Thymus (tissue), 11 donors: ENCODE measurements at regions not wholly inside any gene's neighbourhood (a gene's known extent, or its start where the extent isn't known, plus 50 kb on each side); places are given as distances from the start of the nearest gene placed in this dataset.

Source experiments
- DNase-seq, 9 donors: peaks; one replicate each; pipeline ENCODE4 v3.0.0-alpha.2; 2013; ENCODE audit warnings: low spot score in 9 of 9, low read depth in 6 of 9, missing footprints in 1 of 9
- H3K27ac ChIP-seq, 2 donors: one replicate each; pipeline ENCODE4 v1.5.1; 2013; ENCODE audit warnings: control low read depth in 1 of 2, low read depth in 1 of 2, low read length in 1 of 2, mild to moderate bottlenecking in 1 of 2, moderate library complexity in 1 of 2
- H3K27me3 ChIP-seq, 2 donors: one replicate each; pipeline ENCODE4 v1.5.1; 2013; ENCODE audit warnings: low read length in 1 of 2; ENCODE audit not compliant: control insufficient read depth in 2 of 2, insufficient read depth in 1 of 2
- H3K36me3 ChIP-seq, 2 donors: one replicate each; pipeline ENCODE4 v1.5.1; 2013; ENCODE audit warnings: low read length in 1 of 2, mild to moderate bottlenecking in 1 of 2, moderate library complexity in 1 of 2; ENCODE audit not compliant: control insufficient read depth in 2 of 2, insufficient read depth in 2 of 2
- H3K4me1 ChIP-seq, 2 donors: one replicate each; pipeline ENCODE4 v1.5.1; 2013; ENCODE audit warnings: low read length in 2 of 2; ENCODE audit not compliant: control insufficient read depth in 2 of 2, insufficient read depth in 2 of 2
- H3K4me3 ChIP-seq, 2 donors: one replicate each; pipeline ENCODE4 v1.5.1; 2013; ENCODE audit warnings: low read length in 2 of 2, control low read depth in 1 of 2, mild to moderate bottlenecking in 1 of 2
- H3K9me3 ChIP-seq, 2 donors: one replicate each; pipeline ENCODE4 v1.5.1; 2013; ENCODE audit warnings: low read length in 1 of 2, mild to moderate bottlenecking in 1 of 2; ENCODE audit not compliant: control insufficient read depth in 2 of 2, insufficient read depth in 1 of 2
- WGBS: extraction: QIAGEN DNeasy Blood & Tissue Kit; methylation state at CpG from one replicate; pipeline ENCODE4 v1.1.7; 2013; 5-methylcytosine and 5-hydroxymethylcytosine counted together
- donor health status: healthy.

DNA sequence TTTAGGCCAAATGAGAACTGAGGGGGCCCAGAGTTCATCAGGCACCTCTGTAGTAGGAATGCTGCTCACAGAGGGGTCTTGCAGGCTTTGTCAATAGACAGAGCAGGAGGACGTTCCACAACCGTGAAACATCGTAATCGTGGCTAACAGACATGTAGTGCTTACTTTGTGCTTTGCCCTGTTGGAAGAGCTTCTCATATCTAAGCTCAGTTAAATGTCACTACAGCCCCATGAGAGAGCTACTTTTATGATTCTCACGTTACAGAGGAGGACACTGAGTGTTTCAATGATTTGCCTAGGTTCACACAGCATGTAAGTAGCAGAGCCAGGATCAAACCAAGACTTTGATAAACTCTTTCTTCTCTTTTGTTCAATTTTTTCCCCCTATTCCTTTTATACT is 136.6 kb downstream of the MYCN start:
- no peak overlapping the region for H3K4me3 ChIP-seq
- no peak for DNase-seq
- no peak overlapping the region for H3K27ac ChIP-seq
- no peaks in the 10 kb centered on the region for H3K9me3 ChIP-seq
- WGBS: 95% methylated on average over 5 of the region's 5 CpGs
- no peaks in the 10 kb centered on the region for H3K4me1 ChIP-seq
- H3K27me3 ChIP-seq: no peaks in the 10 kb centered on the region
- no peaks in the 10 kb centered on the region for H3K36me3 ChIP-seq

DNA sequence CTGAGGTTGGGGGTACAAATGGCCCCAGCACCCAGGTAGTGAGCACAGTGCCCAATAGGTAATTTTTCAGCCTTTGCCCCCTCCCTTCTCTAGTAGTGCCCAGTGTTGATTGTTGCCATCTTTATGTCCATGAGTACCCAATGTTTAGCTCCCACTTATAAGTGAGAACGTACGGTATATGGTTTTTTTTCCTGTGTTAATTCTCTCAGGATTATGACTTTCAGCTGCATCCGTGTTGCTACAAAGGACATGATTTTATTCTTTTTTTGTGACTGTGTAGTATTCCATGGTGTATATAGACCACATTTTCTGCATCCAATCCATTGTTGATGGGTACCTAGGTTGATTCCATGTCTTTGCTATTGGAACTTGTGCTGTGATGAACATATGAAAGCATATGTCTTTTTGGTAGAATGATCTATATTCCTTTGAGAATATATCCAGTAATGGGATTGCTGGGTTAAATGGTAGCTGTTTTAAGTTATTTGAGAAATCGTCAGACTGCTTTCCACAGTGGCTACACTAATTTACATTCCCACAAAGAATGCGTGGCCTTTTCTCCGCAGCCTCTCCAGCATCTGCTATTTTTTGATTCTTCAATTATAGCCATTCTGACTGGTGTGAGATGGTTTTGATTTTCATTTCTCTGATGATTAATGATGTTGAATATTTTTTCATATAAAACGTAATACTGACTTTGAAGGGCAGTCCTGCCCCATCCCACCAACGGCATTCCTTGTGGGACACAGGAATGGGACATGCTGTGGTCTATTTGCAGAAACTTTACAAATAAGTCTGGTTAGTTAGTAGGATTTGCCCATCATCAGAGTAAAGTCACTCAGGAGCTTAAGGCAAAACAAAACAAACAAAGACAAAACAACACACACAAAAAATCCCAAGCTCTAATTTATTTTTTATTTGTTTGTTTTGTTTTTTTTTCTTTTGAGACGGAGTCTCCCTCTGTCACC is 135.0 kb downstream of the MYCN start:
- WGBS: 91% methylated on average over 9 of the region's 9 CpGs
- no peak overlapping the region for H3K27ac ChIP-seq
- H3K4me1 ChIP-seq: no peaks in the 10 kb centered on the region
- no peaks in the 10 kb centered on the region for H3K27me3 ChIP-seq
- DNase-seq: no peak
- no peaks in the 10 kb centered on the region for H3K36me3 ChIP-seq
- H3K9me3 ChIP-seq: no peaks in the 10 kb centered on the region
- no peak overlapping the region for H3K4me3 ChIP-seq

DNA sequence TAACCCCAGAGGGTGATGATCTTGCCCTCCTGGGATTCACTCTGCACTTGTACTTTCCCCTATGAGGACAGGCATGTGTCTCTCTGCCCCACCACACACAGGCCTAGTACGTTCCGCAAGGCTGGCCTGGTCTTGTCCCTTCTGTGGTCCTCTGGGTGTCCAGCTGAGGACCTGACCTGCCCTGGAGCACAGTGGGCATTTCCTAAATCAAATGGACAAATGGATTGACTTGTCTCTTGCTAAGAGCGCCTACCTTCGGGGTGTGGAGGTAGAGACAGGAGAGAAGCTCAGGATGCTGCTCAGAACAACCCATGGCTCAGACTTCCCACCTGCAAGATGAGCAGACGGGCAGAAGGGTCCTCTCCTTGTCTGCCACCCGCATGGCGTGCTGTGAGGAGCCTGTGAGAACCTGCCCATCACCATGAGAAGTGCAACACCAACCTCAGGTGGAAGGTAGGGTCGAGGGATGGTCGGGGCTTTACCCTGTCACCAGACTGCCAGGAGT is 133.6 kb downstream of the MYCN start:
- 96% methylated on average over 9 of the region's 9 CpGs for WGBS
- H3K36me3 ChIP-seq: no peaks in the 10 kb centered on the region
- H3K9me3 ChIP-seq: no peaks in the 10 kb centered on the region
- no peak for DNase-seq
- no peak overlapping the region for H3K27ac ChIP-seq
- no peaks in the 10 kb centered on the region for H3K4me1 ChIP-seq
- no peak overlapping the region for H3K4me3 ChIP-seq
- no peaks in the 10 kb centered on the region for H3K27me3 ChIP-seq

- H3K9me3 ChIP-seq: no peaks in the 10 kb centered on the region
- no peak overlapping the region for H3K4me3 ChIP-seq
- H3K36me3 ChIP-seq: no peaks in the 10 kb centered on the region
- no peak overlapping the region for H3K27ac ChIP-seq
- DNase-seq: no peak
- H3K4me1 ChIP-seq: no peaks in the 10 kb centered on the region
- no peaks in the 10 kb centered on the region for H3K27me3 ChIP-seq
- 95% methylated on average over 4 of the region's 4 CpGs for WGBS
These were observed 133.1 kb downstream of the MYCN start for GRCh38 chr2:16073471-16073870.

- Histone ChIP-seq H3K27me3 (no peaks in the 10 kb centered on the region), H3K36me3 (no peaks in the 10 kb centered on the region), H3K4me1 (no peaks in the 10 kb centered on the region), H3K4me3 (no peak overlapping the region), H3K27ac (no peak overlapping the region), H3K9me3 (no peaks in the 10 kb centered on the region)
- no peak for DNase-seq
- WGBS: 94% methylated on average over 7 of the region's 7 CpGs
These were observed 132.4 kb downstream of the MYCN start for GRCh38 chr2:16072638-16073290.

DNA sequence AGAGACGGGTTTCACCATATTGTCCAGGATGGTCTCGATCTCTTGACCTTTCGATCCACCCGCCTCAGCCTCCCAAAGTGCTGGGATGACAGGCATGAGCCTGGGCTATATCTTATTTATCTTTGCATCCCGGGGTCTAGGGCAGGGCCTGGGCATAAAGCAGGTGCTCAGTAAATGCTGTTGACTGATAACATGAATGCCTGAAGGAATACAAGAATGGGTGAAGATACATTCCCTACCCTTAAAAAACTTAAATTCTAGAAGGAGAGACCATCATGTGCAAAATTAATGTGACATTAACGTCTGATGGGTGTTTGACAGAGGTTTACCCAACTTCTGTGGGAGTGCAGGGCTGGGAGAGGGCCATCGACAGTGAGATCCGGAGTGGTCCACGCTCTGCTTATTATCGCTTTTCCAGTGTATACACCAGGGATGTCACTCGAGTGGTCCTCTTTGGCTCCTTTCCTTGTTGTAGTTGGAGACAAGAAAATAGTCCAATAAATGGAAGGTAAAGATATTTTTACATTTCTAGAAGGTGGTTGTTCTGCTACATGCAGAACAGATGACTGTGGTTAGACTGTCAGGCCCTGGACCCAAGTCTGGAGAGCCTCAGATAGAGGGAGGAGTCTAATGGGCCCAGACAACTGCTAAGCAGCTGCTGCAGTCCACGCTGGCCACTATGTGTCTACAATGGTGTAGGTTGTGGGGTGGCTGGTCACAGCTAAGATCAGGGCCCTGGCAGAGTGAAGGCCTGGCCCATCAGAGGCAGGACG is 131.7 kb downstream of the MYCN start:
- Histone ChIP-seq H3K4me3 (no peak overlapping the region), H3K36me3 (no peaks in the 10 kb centered on the region), H3K27ac (no peak overlapping the region), H3K4me1 (no peaks in the 10 kb centered on the region), H3K9me3 (no peaks in the 10 kb centered on the region), H3K27me3 (no peaks in the 10 kb centered on the region)
- WGBS: 96% methylated on average over 13 of the region's 13 CpGs
- no peak for DNase-seq

- Histone ChIP-seq H3K9me3 (no peaks in the 10 kb centered on the region), H3K27me3 (no peaks in the 10 kb centered on the region), H3K27ac (no peak overlapping the region), H3K36me3 (no peaks in the 10 kb centered on the region), H3K4me1 (no peaks in the 10 kb centered on the region), H3K4me3 (no peak overlapping the region)
- no peak for DNase-seq
- WGBS: 97% methylated on average over 14 of the region's 14 CpGs
These were observed 130.9 kb downstream of the MYCN start for GRCh38 chr2:16071039-16071864.

DNA sequence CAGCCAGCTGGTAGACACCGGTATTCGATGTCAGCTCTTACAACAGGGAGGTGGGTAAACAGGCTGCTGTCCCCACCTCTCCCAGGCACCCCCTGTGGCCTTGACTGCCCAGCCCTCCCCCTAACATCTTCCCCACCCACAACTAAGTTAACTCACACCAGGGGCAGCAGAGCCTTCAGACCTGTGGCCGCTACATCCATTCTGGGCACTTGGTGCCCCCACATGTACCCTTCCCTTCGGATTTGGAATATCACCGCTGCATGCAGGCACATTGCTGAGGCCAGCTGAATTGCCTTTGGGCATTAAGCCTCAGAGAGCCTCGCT is 130.3 kb downstream of the MYCN start:
- Histone ChIP-seq H3K4me3 (no peak overlapping the region), H3K27me3 (no peaks in the 10 kb centered on the region), H3K27ac (no peak overlapping the region), H3K9me3 (no peaks in the 10 kb centered on the region), H3K36me3 (no peaks in the 10 kb centered on the region), H3K4me1 (no peaks in the 10 kb centered on the region)
- no peak for DNase-seq
- WGBS: 95% methylated on average over 6 of the region's 6 CpGs
